Activated CD4-positive, alpha-beta T cell treated with anti-CD3 and anti-CD28 coated beads, Interleukin-2, Interleukin-6, amounts not matched to agents 100 ng/mL and 50 ng/mL, durations not matched to agents 16 hours and 8 hours (primary cell): ENCODE measurements at regions not wholly inside any gene's neighbourhood (a gene's known extent, or its start where the extent isn't known, plus 50 kb on each side); places are given as distances from the start of the nearest gene placed in this dataset.

Source experiments
- DNase-seq: peaks from one replicate; pipeline ENCODE4 v3.0.0-alpha.2; 2020

- no peak for DNase-seq
Observed at GRCh38 chr18:76594966-76595365, 99.9 kb upstream of the ZNF516 start.

- no peak for DNase-seq
Observed at GRCh38 chr18:76593843-76594242, 98.8 kb upstream of the ZNF516 start.

DNA sequence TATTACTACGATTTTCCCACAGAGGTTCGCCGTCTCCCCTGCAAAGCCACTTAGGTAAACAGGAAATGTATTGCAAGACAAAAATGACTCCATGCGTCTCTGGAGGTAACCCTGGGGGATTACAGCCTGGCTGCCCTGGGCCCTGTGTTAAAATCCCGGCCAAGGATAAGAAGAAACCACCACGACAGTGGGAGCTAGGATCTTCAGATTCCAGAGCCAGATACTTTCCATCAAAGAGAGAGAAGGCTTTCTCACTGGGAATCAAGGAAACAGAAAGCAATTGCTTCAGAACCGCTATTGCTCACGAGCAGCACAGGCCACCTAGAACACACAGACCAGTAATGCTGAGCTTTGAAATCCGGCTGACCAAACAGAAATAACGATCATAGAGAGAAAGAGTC is 97.9 kb upstream of the ZNF516 start:
- DNase-seq = no peak

- DNase-seq = no peak
Observed at GRCh38 chr18:76592096-76592495, 97.1 kb upstream of the ZNF516 start.

DNA sequence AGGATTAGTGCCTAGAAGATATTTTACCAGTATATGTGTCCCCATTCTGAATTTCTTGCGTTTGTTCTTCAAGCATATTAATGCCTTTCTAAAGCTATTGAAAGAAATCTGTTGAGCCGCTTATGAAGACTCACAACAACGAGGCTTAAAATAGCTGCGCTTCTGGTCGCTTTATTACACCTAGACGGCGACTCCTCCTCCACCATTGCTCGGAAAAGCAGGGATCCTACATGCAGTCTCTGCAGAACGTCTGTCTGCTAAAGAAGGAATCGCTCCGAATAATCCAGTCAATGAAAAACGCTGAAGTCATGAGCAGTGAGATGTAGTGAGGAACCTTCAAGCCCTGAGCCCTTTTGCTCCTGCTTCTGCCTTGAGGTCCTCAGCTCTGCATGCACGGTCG is 94.8 kb upstream of the ZNF516 start:
- DNase-seq = no peak

DNA sequence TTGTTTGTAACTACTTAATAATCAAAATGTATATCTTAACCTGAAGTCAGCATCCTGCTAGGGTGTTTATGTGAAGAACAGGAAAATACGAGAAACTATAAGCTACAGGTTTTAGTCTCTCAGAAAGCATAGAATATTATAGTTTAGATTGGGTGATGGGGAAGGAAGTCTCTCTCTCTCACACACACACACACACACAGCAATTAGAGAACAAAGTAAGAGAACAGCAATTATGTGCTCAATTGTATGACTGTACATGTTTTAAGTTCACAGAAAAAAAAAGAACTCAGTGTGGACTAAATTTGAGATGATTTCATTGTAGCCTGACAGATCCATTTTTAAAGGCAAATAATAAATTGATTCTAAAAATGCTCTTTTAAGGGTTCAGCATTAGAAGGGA is 94.3 kb upstream of the ZNF516 start:
- no peak for DNase-seq

DNA sequence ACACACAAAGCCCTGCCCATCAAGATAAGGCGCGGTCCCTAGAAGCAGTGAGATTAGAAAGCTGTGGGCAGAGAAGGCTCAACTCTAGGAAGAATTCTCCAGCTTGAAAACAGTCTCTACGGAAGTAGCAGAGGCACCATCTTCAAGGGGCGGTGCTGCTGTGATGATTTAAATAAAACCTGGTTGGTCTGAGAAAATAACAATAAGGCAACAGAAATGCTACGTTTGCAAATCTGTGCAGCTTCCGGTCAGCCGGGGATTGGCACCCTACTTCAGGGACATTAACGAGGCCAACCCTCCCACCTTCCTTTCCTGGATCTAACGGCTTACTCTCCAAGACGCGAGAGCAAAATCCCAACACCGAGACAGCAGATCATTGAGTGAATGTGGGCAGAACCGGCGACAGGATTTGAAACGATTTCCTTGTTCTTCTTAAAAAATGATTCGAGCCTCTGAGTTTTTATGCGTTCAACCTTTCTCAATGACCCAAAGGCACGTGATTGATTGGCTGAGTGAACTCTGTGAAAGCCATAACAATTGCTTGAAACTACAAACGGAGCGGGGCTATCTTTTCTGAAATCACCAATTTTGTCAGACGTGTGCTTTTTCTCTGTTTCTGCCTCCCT is 93.7 kb upstream of the ZNF516 start:
- no peak for DNase-seq

- no peak for DNase-seq
Observed at GRCh38 chr18:76587879-76588271, 92.8 kb upstream of the ZNF516 start.

GRCh38 chr18:76587147-76587878 is 92.3 kb upstream of the ZNF516 start:
- DNase-seq = no peak

GRCh38 chr18:76584414-76585310 is 89.6 kb upstream of the ZNF516 start:
- DNase-seq = no peak

- DNase-seq = no peak
Observed at GRCh38 chr18:76581261-76581660, 86.2 kb upstream of the ZNF516 start.

- DNase-seq = no peak
Observed at GRCh38 chr18:76580288-76580962, 85.4 kb upstream of the ZNF516 start.

DNA sequence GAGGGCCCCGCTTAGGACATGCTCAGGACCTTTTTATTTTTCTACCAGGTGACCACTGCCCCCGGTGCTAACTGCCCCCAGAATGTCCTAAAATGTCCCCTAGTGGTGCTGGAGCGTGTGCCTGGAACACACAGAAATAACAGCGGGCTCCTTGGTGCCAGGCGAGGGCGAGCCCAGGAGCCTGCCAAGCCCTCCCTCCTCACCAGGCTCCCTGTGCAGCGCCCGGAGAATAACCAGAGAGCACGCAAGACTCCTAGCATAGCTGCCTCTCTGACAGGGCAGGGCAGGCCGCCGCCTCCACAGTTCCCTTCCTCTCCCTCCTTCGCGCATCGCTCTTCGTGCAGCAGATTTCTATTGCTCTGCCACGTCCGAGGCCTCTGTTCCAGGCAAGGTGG is 84.3 kb upstream of the ZNF516 start:
- DNase-seq = no peak

GRCh38 chr18:76578571-76579300 is 83.7 kb upstream of the ZNF516 start:
- no peak for DNase-seq

- no peak for DNase-seq
Observed at GRCh38 chr18:76573325-76574025, 78.4 kb upstream of the ZNF516 start.

- DNase-seq = no peak
Observed at GRCh38 chr18:76572518-76573247, 77.6 kb upstream of the ZNF516 start.

GRCh38 chr18:76571689-76572088 is 76.6 kb upstream of the ZNF516 start:
- no peak for DNase-seq

- DNase-seq = no peak
Observed at GRCh38 chr18:76570856-76571255, 75.8 kb upstream of the ZNF516 start.

DNA sequence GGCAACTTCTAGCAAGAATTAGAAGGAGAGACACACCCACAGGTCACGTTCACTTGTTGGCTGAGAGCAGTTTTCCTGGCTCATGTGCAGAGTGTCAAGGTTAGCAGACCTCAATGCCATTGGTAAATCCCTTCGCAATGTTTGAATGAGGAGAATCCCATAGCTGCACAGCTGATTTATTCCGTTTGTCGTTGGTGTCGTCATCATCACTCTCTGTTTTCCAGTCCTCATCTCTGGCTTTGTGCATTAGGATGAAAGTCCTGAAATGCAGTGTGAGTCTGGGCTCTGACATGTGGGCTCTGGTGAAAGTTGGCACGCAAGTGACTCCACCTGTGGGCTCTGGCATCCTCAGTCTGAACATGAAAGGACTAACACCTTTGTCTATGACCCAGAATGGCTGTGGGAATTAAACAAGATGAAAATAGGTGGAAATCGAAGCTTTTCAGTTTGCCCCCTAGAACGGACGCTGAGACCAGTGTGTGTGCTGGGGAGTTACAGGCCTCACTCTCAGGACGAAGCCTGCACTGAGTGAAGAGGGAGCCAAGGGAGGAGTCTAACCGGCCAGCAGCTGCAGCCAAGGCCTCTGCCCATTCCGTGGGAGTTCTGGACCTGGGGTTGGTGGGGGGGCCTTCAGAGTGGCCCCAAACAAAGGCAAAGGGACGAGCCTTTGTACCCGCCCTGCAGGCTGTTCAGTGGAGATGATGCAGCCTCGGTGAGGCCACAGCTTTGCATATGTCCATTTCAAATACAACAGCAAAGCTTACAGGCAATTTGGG is 74.8 kb upstream of the ZNF516 start:
- no peak for DNase-seq

DNA sequence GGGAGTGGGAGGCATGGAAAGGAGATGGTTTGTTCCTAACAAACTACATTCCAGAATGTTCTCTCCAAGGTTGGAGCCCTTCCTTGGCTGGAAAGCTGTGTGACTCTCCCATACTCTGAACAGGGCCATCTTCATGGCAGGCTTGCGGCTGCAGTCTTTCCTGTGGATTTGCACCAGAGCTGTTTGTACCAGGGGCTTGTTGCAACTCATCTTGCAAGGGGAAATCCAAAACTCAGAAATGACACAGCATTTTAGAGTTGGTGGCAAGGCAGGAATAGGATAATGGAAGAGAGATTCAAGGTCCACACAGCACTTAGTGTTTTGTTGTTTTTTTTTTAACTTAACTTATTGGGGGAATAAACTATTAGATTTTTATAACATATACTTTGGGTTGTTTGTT is 73.7 kb upstream of the ZNF516 start:
- DNase-seq = no peak
